ENCODE measurements at regions not wholly inside any gene's neighbourhood (a gene's known extent, or its start where the extent isn't known, plus 50 kb on each side); places are given as distances from the start of the nearest gene placed in this dataset.

GRCh38 chr11:134863294-134863693 lies 451.3 kb upstream of the B3GAT1 start:
- no peak for DNase-seq

- no peak for DNase-seq
These were observed 450.6 kb upstream of the B3GAT1 start for GRCh38 chr11:134862587-134863195.

- no peak for DNase-seq
These were observed 450.1 kb upstream of the B3GAT1 start for GRCh38 chr11:134862105-134862502.

- no peak for DNase-seq
These were observed 449.6 kb upstream of the B3GAT1 start for GRCh38 chr11:134861490-134862104.

GRCh38 chr11:134858783-134859480 lies 446.9 kb upstream of the B3GAT1 start:
- no peak for DNase-seq

- DNase-seq, result no peak
These were observed 445.0 kb upstream of the B3GAT1 start for GRCh38 chr11:134857035-134857434.

GRCh38 chr11:134856056-134856971 lies 444.3 kb upstream of the B3GAT1 start:
- no peak for DNase-seq

- no peak for DNase-seq
These were observed 442.2 kb upstream of the B3GAT1 start for GRCh38 chr11:134853992-134854991.

GRCh38 chr11:134851503-134852224 lies 439.6 kb upstream of the B3GAT1 start:
- peak in 1 of 6 experiments; percentile 54 for DNase-seq

- DNase-seq, result no peak
These were observed 438.5 kb upstream of the B3GAT1 start for GRCh38 chr11:134850566-134850965.

- DNase-seq, result no peak
These were observed 437.8 kb upstream of the B3GAT1 start for GRCh38 chr11:134849833-134850232.

GRCh38 chr11:134847083-134847715 lies 435.2 kb upstream of the B3GAT1 start:
- no peak for DNase-seq

GRCh38 chr11:134846328-134847082 lies 434.5 kb upstream of the B3GAT1 start:
- DNase-seq, result no peak

- DNase-seq, result no peak
These were observed 433.7 kb upstream of the B3GAT1 start for GRCh38 chr11:134845474-134846327.

- DNase-seq, result no peak
These were observed 432.8 kb upstream of the B3GAT1 start for GRCh38 chr11:134844838-134845237.

GRCh38 chr11:134843735-134844134 lies 431.7 kb upstream of the B3GAT1 start:
- no peak for DNase-seq

GRCh38 chr11:134843020-134843419 lies 431.0 kb upstream of the B3GAT1 start:
- DNase-seq, result no peak

GRCh38 chr11:134841972-134842371 lies 429.9 kb upstream of the B3GAT1 start:
- DNase-seq, result no peak

GRCh38 chr11:134841411-134841810 lies 429.4 kb upstream of the B3GAT1 start:
- DNase-seq, result no peak

Measured in stimulated activated naive CD4-positive, alpha-beta T cell (primary cell).